Cardiac muscle cell (in vitro differentiated cells and primary cell): ENCODE measurements at regions not wholly inside any gene's neighbourhood (a gene's known extent, or its start where the extent isn't known, plus 50 kb on each side); places are given as distances from the start of the nearest gene placed in this dataset.

ENCODE experiments used
- DNase-seq, 2 donors: peaks; one replicate each; pipeline versions ENCODE4 v3.0.0 to v3.0.0-alpha.2; 2010 to 2017; ENCODE audit warnings: low read depth in 1 of 2, low spot score in 1 of 2
- H3K27ac ChIP-seq: fragments of 200-600 bp; sonication (generic); 2 replicates; pipeline ENCODE4 v1.5.1; 2016
- H3K27me3 ChIP-seq: fragments of 200-600 bp; sonication (generic); 2 replicates; pipeline ENCODE4 v1.6.0; 2016; ENCODE audit warnings: control low read depth
- H3K36me3 ChIP-seq: fragments of 200-600 bp; sonication (generic); 2 replicates; pipeline ENCODE4 v1.5.1; 2016; ENCODE audit warnings: control low read depth
- H3K4me1 ChIP-seq: fragments of 200-600 bp; sonication (generic); 2 replicates; pipeline ENCODE4 v1.8.1; 2017; ENCODE audit warnings: low read depth, mild to moderate bottlenecking, mixed run types
- H3K4me3 ChIP-seq: fragments of 200-600 bp; sonication (generic); 2 replicates; pipeline ENCODE4 v1.5.1; 2016; ENCODE audit warnings: mild to moderate bottlenecking
- H3K9me3 ChIP-seq: fragments of 200-600 bp; sonication (generic); 2 replicates; pipeline ENCODE4 v1.5.1; 2017; ENCODE audit warnings: low read depth, mild to moderate bottlenecking, control low read depth
- TF ChIP-seq, protein P1 (sequence below): IDR thresholded peaks from 2 replicates; pipeline ENCODE4 v1.5.1; 2012; ENCODE audit warnings: low read depth, mild to moderate bottlenecking, low read length

GRCh38 chr16:51540259-51540658, 389.2 kb upstream of the SALL1 start:
- Histone ChIP-seq H3K27me3 (no peaks in the 10 kb centered on the region), H3K27ac (no peak overlapping the region), H3K9me3 (no peaks in the 10 kb centered on the region), H3K4me3 (no peak overlapping the region), H3K4me1 (peaks cover 10% of the 10 kb centered on the region), H3K36me3 (no peaks in the 10 kb centered on the region)
- TF ChIP-seq, protein P1, sequence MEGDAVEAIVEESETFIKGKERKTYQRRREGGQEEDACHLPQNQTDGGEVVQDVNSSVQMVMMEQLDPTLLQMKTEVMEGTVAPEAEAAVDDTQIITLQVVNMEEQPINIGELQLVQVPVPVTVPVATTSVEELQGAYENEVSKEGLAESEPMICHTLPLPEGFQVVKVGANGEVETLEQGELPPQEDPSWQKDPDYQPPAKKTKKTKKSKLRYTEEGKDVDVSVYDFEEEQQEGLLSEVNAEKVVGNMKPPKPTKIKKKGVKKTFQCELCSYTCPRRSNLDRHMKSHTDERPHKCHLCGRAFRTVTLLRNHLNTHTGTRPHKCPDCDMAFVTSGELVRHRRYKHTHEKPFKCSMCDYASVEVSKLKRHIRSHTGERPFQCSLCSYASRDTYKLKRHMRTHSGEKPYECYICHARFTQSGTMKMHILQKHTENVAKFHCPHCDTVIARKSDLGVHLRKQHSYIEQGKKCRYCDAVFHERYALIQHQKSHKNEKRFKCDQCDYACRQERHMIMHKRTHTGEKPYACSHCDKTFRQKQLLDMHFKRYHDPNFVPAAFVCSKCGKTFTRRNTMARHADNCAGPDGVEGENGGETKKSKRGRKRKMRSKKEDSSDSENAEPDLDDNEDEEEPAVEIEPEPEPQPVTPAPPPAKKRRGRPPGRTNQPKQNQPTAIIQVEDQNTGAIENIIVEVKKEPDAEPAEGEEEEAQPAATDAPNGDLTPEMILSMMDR = no peak
- no peak for DNase-seq

DNA sequence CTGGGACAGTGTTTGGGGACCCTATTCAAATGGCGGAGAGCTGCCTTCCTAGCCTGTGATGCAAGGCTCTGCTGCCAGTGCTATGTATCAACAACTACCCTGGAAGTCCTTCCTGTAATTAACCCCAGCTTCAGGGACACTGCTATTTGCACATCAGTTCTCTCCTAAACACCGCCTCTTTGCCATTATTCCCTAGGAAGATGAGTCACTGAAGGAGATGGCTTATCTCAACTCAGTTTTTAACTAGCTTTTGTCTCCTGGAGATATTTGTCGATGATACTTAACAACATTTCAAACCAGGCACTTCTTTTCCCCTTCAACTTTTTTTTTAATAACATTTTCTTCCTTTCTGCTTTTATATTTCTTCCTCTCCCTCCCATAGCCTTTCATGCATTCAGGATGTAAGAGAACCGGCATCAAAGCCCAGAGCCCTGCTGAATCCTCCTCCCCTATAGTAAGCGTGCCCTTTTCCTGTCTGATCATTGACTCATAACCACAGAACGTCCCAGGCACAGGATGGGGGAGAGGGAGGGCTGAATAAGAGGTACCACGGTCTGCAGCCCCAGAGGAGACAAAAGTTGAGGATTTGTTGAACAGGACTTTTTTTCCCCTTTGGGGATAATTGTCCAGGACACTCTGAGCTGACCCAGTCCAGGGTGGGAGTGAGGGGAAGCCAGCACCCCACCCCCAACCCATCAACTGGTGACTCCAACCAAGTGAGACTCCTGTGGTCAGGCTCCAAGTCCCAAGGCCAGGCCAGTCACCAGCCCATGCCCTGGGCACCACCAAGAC, 387.8 kb upstream of the SALL1 start:
- H3K27me3 ChIP-seq = no peaks in the 10 kb centered on the region
- H3K9me3 ChIP-seq = no peaks in the 10 kb centered on the region
- H3K4me1 ChIP-seq = peaks cover 6% of the 10 kb centered on the region
- TF ChIP-seq, protein P1 = no peak
- no peak overlapping the region for H3K4me3 ChIP-seq
- DNase-seq = peak in 1 of 2 donors; percentile 85
- no peak overlapping the region for H3K27ac ChIP-seq
- H3K36me3 ChIP-seq = no peaks in the 10 kb centered on the region

- H3K27ac ChIP-seq = no peak overlapping the region
- DNase-seq = no peak
Measured at GRCh38 chr16:51535591-51535990, 384.5 kb upstream of the SALL1 start.

GRCh38 chr16:51532551-51532950, 381.5 kb upstream of the SALL1 start:
- Histone ChIP-seq H3K9me3 (no peaks in the 10 kb centered on the region), H3K36me3 (no peaks in the 10 kb centered on the region), H3K4me1 (no peaks in the 10 kb centered on the region), H3K4me3 (no peak overlapping the region), H3K27ac (no peak overlapping the region), H3K27me3 (no peaks in the 10 kb centered on the region)
- no peak for DNase-seq
- TF ChIP-seq, protein P1 = no peak

More at GRCh38 chr16:51535591-51535990, 384.5 kb upstream of the SALL1 start:
- Histone ChIP-seq H3K9me3 (no peaks in the 10 kb centered on the region), H3K4me1 (no peaks in the 10 kb centered on the region), H3K27me3 (no peaks in the 10 kb centered on the region), H3K4me3 (no peak overlapping the region), H3K36me3 (no peaks in the 10 kb centered on the region)
- TF ChIP-seq, protein P1 = no peak

GRCh38 chr16:51531271-51531670, 380.2 kb upstream of the SALL1 start:
- H3K4me3 ChIP-seq = no peak overlapping the region
- no peaks in the 10 kb centered on the region for H3K9me3 ChIP-seq
- no peaks in the 10 kb centered on the region for H3K27me3 ChIP-seq
- no peaks in the 10 kb centered on the region for H3K4me1 ChIP-seq
- TF ChIP-seq, protein P1 = no peak
- no peak overlapping the region for H3K27ac ChIP-seq
- H3K36me3 ChIP-seq = no peaks in the 10 kb centered on the region
- no peak for DNase-seq
